Spinal cord (tissue), 9 donors: ENCODE measurements at regions not wholly inside any gene's neighbourhood (a gene's known extent, or its start where the extent isn't known, plus 50 kb on each side); places are given as distances from the start of the nearest gene placed in this dataset.

Experiments
- DNase-seq, 6 donors: peaks; one replicate each; pipeline versions ENCODE4 v3.0.0 to v3.0.0-alpha.2; 2013 to 2015; ENCODE audit warnings: low spot score in 6 of 6, low read depth in 4 of 6
- H3K27ac ChIP-seq: one replicate; pipeline ENCODE4 v1.5.1; 2013; ENCODE audit warnings: low read depth, low read length, control low read depth
- H3K27me3 ChIP-seq: one replicate; pipeline ENCODE4 v1.6.1; 2013; ENCODE audit warnings: low read length; ENCODE audit not compliant: control insufficient read depth, insufficient read depth
- H3K36me3 ChIP-seq: one replicate; pipeline ENCODE4 v1.6.1; 2013; ENCODE audit warnings: low read length; ENCODE audit not compliant: control insufficient read depth, insufficient read depth
- H3K4me1 ChIP-seq: one replicate; pipeline ENCODE4 v1.6.1; 2013; ENCODE audit warnings: low read length; ENCODE audit not compliant: control insufficient read depth, insufficient read depth
- H3K4me3 ChIP-seq: one replicate; pipeline ENCODE4 v1.5.1; 2013; ENCODE audit warnings: low read depth, low read length, control low read depth
- H3K9me3 ChIP-seq: one replicate; pipeline ENCODE4 v1.6.1; 2013; ENCODE audit warnings: low read length; ENCODE audit not compliant: control insufficient read depth, insufficient read depth
- WGBS: methylation state at CpG from one replicate; pipeline ENCODE4 v1.1.5; 2013; ENCODE audit warnings: missing lambda C conversion rate; ENCODE audit not compliant: insufficient coverage; 5-methylcytosine and 5-hydroxymethylcytosine counted together
- donor health status: healthy.

GRCh38 chr5:103465891-103466290 lies 96.7 kb downstream of the NUDT12 start:
- H3K4me1 ChIP-seq: peaks cover 7% of the 10 kb centered on the region
- DNase-seq: no peak
- no peaks in the 10 kb centered on the region for H3K27me3 ChIP-seq
- H3K9me3 ChIP-seq: no peaks in the 10 kb centered on the region
- no peak overlapping the region for H3K27ac ChIP-seq
- no peak overlapping the region for H3K4me3 ChIP-seq
- H3K36me3 ChIP-seq: no peaks in the 10 kb centered on the region

GRCh38 chr5:103464835-103465484 lies 97.6 kb downstream of the NUDT12 start:
- WGBS: 75% methylated on average over 3 of the region's 5 CpGs
- Histone ChIP-seq H3K27me3 (no peaks in the 10 kb centered on the region), H3K36me3 (no peaks in the 10 kb centered on the region)

GRCh38 chr5:103463261-103463660 lies 99.3 kb downstream of the NUDT12 start:
- WGBS: 65% methylated on average over 2 of the region's 5 CpGs
- Histone ChIP-seq H3K27me3 (no peaks in the 10 kb centered on the region), H3K9me3 (no peaks in the 10 kb centered on the region), H3K4me1 (peaks cover 7% of the 10 kb centered on the region), H3K36me3 (no peaks in the 10 kb centered on the region), H3K27ac (no peak overlapping the region), H3K4me3 (no peak overlapping the region)
- DNase-seq: peak in 1 of 6 donors; percentile 73

More at GRCh38 chr5:103464835-103465484, 97.6 kb downstream of the NUDT12 start:
- Histone ChIP-seq H3K4me3 (no peak overlapping the region), H3K27ac (no peak overlapping the region), H3K9me3 (no peaks in the 10 kb centered on the region), H3K4me1 (peaks cover 7% of the 10 kb centered on the region)
- DNase-seq: peak in 2 of 6 donors; percentile 20 to 73

- no peak for DNase-seq
- H3K36me3 ChIP-seq: no peaks in the 10 kb centered on the region
- no CpG with 5 or more reads among the region's 1 CpG for WGBS
These were observed 101.3 kb downstream of the NUDT12 start for GRCh38 chr5:103461243-103461642.

GRCh38 chr5:103458497-103459040 lies 104.0 kb downstream of the NUDT12 start:
- 100% methylated on average over 1 of the region's 3 CpGs for WGBS
- no peaks in the 10 kb centered on the region for H3K27me3 ChIP-seq
- no peaks in the 10 kb centered on the region for H3K9me3 ChIP-seq
- no peak for DNase-seq
- no peaks in the 10 kb centered on the region for H3K4me1 ChIP-seq
- no peak overlapping the region for H3K4me3 ChIP-seq
- no peak overlapping the region for H3K27ac ChIP-seq
- no peaks in the 10 kb centered on the region for H3K36me3 ChIP-seq

More at GRCh38 chr5:103461243-103461642, 101.3 kb downstream of the NUDT12 start:
- peaks cover 7% of the 10 kb centered on the region for H3K4me1 ChIP-seq
- H3K27me3 ChIP-seq: no peaks in the 10 kb centered on the region
- no peak overlapping the region for H3K27ac ChIP-seq
- no peak overlapping the region for H3K4me3 ChIP-seq
- H3K9me3 ChIP-seq: no peaks in the 10 kb centered on the region

- Histone ChIP-seq H3K4me1 (no peaks in the 10 kb centered on the region), H3K36me3 (no peaks in the 10 kb centered on the region), H3K27ac (no peak overlapping the region), H3K27me3 (no peaks in the 10 kb centered on the region), H3K9me3 (no peaks in the 10 kb centered on the region), H3K4me3 (no peak overlapping the region)
- no peak for DNase-seq
- 95% methylated on average over 1 of the region's 2 CpGs for WGBS
These were observed 106.1 kb downstream of the NUDT12 start for GRCh38 chr5:103456476-103456875.

- no CpG with 5 or more reads among the region's 2 CpGs for WGBS
- Histone ChIP-seq H3K27ac (no peak overlapping the region), H3K27me3 (no peaks in the 10 kb centered on the region), H3K36me3 (no peaks in the 10 kb centered on the region), H3K9me3 (no peaks in the 10 kb centered on the region), H3K4me3 (no peak overlapping the region), H3K4me1 (no peaks in the 10 kb centered on the region)
- no peak for DNase-seq
These were observed 106.8 kb downstream of the NUDT12 start for GRCh38 chr5:103455796-103456195.

GRCh38 chr5:103454770-103455169 lies 107.8 kb downstream of the NUDT12 start:
- Histone ChIP-seq H3K4me3 (no peak overlapping the region), H3K4me1 (no peaks in the 10 kb centered on the region), H3K27ac (no peak overlapping the region), H3K36me3 (no peaks in the 10 kb centered on the region), H3K27me3 (no peaks in the 10 kb centered on the region), H3K9me3 (no peaks in the 10 kb centered on the region)
- WGBS: 80% methylated on average over 2 of the region's 2 CpGs
- no peak for DNase-seq

- Histone ChIP-seq H3K4me1 (no peaks in the 10 kb centered on the region), H3K4me3 (no peak overlapping the region), H3K36me3 (no peaks in the 10 kb centered on the region), H3K27ac (no peak overlapping the region), H3K9me3 (no peaks in the 10 kb centered on the region), H3K27me3 (no peaks in the 10 kb centered on the region)
- no peak for DNase-seq
- WGBS: 57% methylated on average over 1 of the region's 1 CpG
These were observed 109.9 kb downstream of the NUDT12 start for GRCh38 chr5:103452666-103453065.

GRCh38 chr5:103452089-103452488 lies 110.5 kb downstream of the NUDT12 start:
- no CpG with 5 or more reads among the region's 4 CpGs for WGBS
- no peak overlapping the region for H3K27ac ChIP-seq

More at GRCh38 chr5:103452089-103452488, 110.5 kb downstream of the NUDT12 start:
- DNase-seq: no peak
- no peak overlapping the region for H3K4me3 ChIP-seq
- no peaks in the 10 kb centered on the region for H3K27me3 ChIP-seq
- no peaks in the 10 kb centered on the region for H3K4me1 ChIP-seq
- no peaks in the 10 kb centered on the region for H3K9me3 ChIP-seq
- H3K36me3 ChIP-seq: no peaks in the 10 kb centered on the region
